ENCODE measurements at regions not wholly inside any gene's neighbourhood (a gene's known extent, or its start where the extent isn't known, plus 50 kb on each side); places are given as distances from the start of the nearest gene placed in this dataset.

DNA sequence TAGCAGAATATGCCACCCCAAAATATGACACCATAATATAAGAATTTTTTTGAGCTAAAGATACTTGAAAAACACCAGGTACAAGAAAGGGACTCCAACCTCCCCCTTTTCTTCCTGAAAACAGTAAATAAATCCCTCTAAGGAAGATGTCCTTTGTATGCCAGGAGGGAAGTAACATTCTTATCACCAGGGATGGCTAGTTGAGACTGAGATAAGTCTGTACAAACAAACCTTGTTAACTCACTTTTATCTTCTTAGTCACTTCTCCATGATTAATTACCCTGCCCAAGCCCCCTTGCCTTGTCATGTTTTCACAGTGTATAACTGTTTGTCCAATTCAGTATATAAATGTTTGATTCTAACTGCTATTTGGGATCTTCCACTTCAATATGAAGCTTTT is 888.0 kb downstream of the PCDH18 start:
- TF ChIP-seq, protein P1, sequence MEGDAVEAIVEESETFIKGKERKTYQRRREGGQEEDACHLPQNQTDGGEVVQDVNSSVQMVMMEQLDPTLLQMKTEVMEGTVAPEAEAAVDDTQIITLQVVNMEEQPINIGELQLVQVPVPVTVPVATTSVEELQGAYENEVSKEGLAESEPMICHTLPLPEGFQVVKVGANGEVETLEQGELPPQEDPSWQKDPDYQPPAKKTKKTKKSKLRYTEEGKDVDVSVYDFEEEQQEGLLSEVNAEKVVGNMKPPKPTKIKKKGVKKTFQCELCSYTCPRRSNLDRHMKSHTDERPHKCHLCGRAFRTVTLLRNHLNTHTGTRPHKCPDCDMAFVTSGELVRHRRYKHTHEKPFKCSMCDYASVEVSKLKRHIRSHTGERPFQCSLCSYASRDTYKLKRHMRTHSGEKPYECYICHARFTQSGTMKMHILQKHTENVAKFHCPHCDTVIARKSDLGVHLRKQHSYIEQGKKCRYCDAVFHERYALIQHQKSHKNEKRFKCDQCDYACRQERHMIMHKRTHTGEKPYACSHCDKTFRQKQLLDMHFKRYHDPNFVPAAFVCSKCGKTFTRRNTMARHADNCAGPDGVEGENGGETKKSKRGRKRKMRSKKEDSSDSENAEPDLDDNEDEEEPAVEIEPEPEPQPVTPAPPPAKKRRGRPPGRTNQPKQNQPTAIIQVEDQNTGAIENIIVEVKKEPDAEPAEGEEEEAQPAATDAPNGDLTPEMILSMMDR (conservative IDR thresholded peaks at IDR 0.05; ENCODE audit: low read depth, low read length): no peak
- TF ChIP-seq EZH2 (IDR thresholded peaks at IDR 0.05; ENCODE audit: borderline replicate concordance, low read depth, low read length, poor library complexity, severe bottlenecking): no peak

Data from A673 (cell line).